C4-2B (cell line): ENCODE measurements at regions not wholly inside any gene's neighbourhood (a gene's known extent, or its start where the extent isn't known, plus 50 kb on each side); places are given as distances from the start of the nearest gene placed in this dataset.

ENCODE experiments used
- ZFX ChIP-seq: fragments of 450-650 bp; IDR thresholded peaks from 2 replicates; pipeline ENCODE4 v1.6.1; 2017
- TF ChIP-seq, protein P1 (sequence below): fragments of 450-650 bp; conservative IDR thresholded peaks from 2 replicates; pipeline ENCODE4 v1.5.1; 2017; ENCODE audit warnings: mild to moderate bottlenecking

DNA sequence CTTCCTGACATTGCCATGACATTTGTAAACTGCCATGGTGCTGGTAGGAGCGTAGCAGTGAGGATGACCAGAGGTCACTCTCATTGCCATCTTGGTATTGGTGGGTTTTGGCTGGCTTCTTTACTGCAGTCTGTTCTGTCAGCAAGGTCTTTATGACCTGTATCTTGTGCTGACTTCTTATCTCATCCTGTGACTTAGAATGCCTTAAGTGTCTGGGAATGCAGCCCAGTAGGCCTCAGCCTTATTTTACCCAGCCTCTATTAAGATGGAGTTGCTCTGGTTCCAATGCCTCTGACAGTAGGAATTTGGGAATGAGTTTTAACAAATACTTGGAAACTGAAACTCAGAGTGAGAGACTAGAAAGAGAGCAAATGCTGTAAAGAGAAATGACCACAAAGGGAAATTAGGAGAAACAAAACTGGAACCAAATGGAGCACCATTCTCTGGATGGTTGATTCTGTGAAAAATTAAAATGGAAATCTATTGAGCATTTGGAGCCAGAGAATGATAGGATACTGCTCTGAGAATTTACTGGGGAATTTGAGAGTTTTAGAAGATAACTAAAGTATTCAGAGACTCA is 50.1 kb upstream of the RHOU start:
- TF ChIP-seq, protein P1, sequence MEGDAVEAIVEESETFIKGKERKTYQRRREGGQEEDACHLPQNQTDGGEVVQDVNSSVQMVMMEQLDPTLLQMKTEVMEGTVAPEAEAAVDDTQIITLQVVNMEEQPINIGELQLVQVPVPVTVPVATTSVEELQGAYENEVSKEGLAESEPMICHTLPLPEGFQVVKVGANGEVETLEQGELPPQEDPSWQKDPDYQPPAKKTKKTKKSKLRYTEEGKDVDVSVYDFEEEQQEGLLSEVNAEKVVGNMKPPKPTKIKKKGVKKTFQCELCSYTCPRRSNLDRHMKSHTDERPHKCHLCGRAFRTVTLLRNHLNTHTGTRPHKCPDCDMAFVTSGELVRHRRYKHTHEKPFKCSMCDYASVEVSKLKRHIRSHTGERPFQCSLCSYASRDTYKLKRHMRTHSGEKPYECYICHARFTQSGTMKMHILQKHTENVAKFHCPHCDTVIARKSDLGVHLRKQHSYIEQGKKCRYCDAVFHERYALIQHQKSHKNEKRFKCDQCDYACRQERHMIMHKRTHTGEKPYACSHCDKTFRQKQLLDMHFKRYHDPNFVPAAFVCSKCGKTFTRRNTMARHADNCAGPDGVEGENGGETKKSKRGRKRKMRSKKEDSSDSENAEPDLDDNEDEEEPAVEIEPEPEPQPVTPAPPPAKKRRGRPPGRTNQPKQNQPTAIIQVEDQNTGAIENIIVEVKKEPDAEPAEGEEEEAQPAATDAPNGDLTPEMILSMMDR, result no peak
- no peak for TF ChIP-seq ZFX
